OCI-LY7 (cell line): ENCODE measurements at regions not wholly inside any gene's neighbourhood (a gene's known extent, or its start where the extent isn't known, plus 50 kb on each side); places are given as distances from the start of the nearest gene placed in this dataset.

Experiments used
- BruUV-seq: library from RNA; stranded (reverse); fragments of 400-500 nt; replicated peaks from 2 replicates; lab custom pipeline; 2021; lab: Mats Ljungman, UMichigan
- CTCF ChIA-PET: fragments of 300-600 bp; sonication (Branson Sonifier 250); formaldehyde crosslinking; loops from one replicate; lab custom pipeline; 2022; ENCODE audit warnings: antibody characterized with exemption; ENCODE audit not compliant: unreplicated experiment; lab: Charles Lee
- POLR2A ChIA-PET: fragments of 300-600 bp; sonication (Branson Sonifier 250); formaldehyde crosslinking; loops from one replicate; lab custom pipeline; 2022; ENCODE audit warnings: antibody characterized with exemption; lab: Charles Lee
- DNase-seq: peaks from one replicate; pipeline ENCODE4 v3.0.0-alpha.2; 2015; ENCODE audit warnings: low spot score
- H2AFZ ChIP-seq: fragments of 200-600 bp; sonication (generic), shearing (Covaris generic); 2 replicates; pipeline ENCODE4 v1.6.1; 2014; ENCODE audit warnings: mild to moderate bottlenecking, antibody characterized with exemption, low read length, moderate library complexity
- H3K27ac ChIP-seq: fragments of 200-600 bp; sonication (generic); 2 replicates; pipeline ENCODE4 v1.5.1; 2014; ENCODE audit warnings: mixed run types, low read depth, mild to moderate bottlenecking, moderate library complexity, low read length, inconsistent platforms; ENCODE audit not compliant: poor library complexity, severe bottlenecking
- H3K36me3 ChIP-seq: fragments of 200-600 bp; sonication (generic); 2 replicates; pipeline ENCODE4 v1.6.1; 2014; ENCODE audit warnings: mild to moderate bottlenecking, antibody characterized with exemption, low read length, moderate library complexity, mixed read lengths; ENCODE audit not compliant: insufficient read depth
- H3K4me1 ChIP-seq: fragments of 200-600 bp; sonication (generic); 2 replicates; pipeline ENCODE4 v1.5.1; 2014; ENCODE audit warnings: mild to moderate bottlenecking, low read length; ENCODE audit not compliant: insufficient read depth, poor library complexity, severe bottlenecking
- H3K4me2 ChIP-seq: fragments of 200-600 bp; sonication (generic); 2 replicates; pipeline ENCODE4 v1.6.1; 2014; ENCODE audit warnings: mild to moderate bottlenecking, low read length
- H3K4me3 ChIP-seq: fragments of 200-600 bp; sonication (generic); 2 replicates; pipeline ENCODE4 v1.5.1; 2014; ENCODE audit warnings: mild to moderate bottlenecking, low read depth, low read length; ENCODE audit not compliant: poor library complexity, severe bottlenecking
- H3K79me2 ChIP-seq: fragments of 200-600 bp; sonication (generic); 2 replicates; pipeline ENCODE4 v1.6.1; 2016; ENCODE audit warnings: low read depth, mild to moderate bottlenecking, low read length, moderate library complexity, mixed read lengths; ENCODE audit not compliant: insufficient read depth
- H3K9me2 ChIP-seq: fragments of 200-600 bp; sonication (generic); 2 replicates; pipeline ENCODE4 v1.6.1; 2016; ENCODE audit warnings: mild to moderate bottlenecking, low read length, mixed read lengths; ENCODE audit not compliant: insufficient read depth
- H3K9me3 ChIP-seq: fragments of 200-600 bp; sonication (generic); 2 replicates; pipeline ENCODE4 v1.6.1; 2014; ENCODE audit warnings: mild to moderate bottlenecking, mixed run types, low read length, mixed read lengths
- H4K20me1 ChIP-seq: fragments of 200-600 bp; sonication (generic); 2 replicates; pipeline ENCODE4 v1.6.1; 2014; ENCODE audit warnings: mild to moderate bottlenecking, antibody characterized with exemption, low read length, moderate library complexity, mixed read lengths; ENCODE audit not compliant: insufficient read depth
- EZH2phosphoT487 ChIP-seq: fragments of 200-600 bp; sonication (generic); IDR thresholded peaks from 2 replicates; pipeline ENCODE4 v1.6.1; 2018; ENCODE audit warnings: low read depth, borderline replicate concordance, mild to moderate bottlenecking, mixed run types, antibody characterized with exemption, low read length, moderate library complexity, mixed read lengths
- intact Hi-C: fragments of 100-400 bp; cut with micrococcal nuclease; formaldehyde crosslinking; loops from one replicate; pipeline ENCODE4 v1.10.0; 2022; ENCODE audit not compliant: unreplicated experiment
- TF ChIP-seq, protein P1 (sequence below): fragments of 200-600 bp; sonication (generic); conservative IDR thresholded peaks from 2 replicates; pipeline ENCODE4 v1.5.1; 2014; ENCODE audit warnings: mild to moderate bottlenecking, antibody characterized with exemption, low read length, moderate library complexity, mixed read lengths

DNA sequence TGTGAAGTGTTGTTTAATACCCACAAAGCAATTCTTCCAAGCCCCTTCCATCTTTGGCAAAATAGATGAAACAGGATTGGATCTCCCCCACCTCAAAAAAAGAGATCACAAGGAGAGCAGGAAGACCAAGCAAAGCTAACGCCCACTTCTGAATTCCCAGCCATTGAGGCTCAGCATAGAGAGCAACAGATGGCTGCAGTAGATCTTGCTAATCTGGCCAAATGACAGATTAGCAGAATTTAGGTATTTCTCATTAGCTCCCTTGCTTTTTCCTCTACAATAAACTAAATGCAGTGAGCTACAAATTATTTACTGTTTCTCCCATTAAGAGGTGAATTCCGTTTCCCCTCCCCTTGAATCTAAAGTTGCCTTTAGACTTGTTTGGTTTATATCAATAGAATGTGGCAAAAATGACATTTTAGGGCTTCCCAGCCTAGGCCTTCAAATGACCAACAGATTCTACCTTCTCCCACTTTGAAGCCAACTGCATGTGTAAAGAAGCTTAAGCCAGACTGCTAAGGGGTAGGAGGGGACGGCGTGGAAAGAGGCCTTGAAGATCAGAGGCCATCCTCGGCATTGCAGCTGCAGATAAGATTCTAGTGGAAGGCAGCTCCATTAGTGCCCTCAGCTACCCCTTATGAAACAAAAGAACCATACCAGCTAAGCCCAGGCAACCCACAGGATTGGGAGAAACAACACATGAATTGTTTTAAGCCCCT is 56.8 kb upstream of the CPEB4 start:
- H3K4me3 ChIP-seq: no peak overlapping the region
- peak overlapping the region; percentile 75 for H3K27ac ChIP-seq
- POLR2A ChIA-PET: interaction anchor here (0.6 to 5.7 kb wide), 14 partner anchors 10 to 100 kb away, joined by 3 to 46 read pairs (median 4); partner anchors contain the start of gene CPEB4
- peak; percentile 50 for DNase-seq
- TF ChIP-seq, protein P1, sequence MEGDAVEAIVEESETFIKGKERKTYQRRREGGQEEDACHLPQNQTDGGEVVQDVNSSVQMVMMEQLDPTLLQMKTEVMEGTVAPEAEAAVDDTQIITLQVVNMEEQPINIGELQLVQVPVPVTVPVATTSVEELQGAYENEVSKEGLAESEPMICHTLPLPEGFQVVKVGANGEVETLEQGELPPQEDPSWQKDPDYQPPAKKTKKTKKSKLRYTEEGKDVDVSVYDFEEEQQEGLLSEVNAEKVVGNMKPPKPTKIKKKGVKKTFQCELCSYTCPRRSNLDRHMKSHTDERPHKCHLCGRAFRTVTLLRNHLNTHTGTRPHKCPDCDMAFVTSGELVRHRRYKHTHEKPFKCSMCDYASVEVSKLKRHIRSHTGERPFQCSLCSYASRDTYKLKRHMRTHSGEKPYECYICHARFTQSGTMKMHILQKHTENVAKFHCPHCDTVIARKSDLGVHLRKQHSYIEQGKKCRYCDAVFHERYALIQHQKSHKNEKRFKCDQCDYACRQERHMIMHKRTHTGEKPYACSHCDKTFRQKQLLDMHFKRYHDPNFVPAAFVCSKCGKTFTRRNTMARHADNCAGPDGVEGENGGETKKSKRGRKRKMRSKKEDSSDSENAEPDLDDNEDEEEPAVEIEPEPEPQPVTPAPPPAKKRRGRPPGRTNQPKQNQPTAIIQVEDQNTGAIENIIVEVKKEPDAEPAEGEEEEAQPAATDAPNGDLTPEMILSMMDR: 0 out of 2 replicates have a peak, but pooled peaks have one; percentile 32
- no peak for TF ChIP-seq EZH2phosphoT487
- peaks cover 14% of the 10 kb centered on the region; the same call in 1 of the 2 replicates for H3K9me3 ChIP-seq
- H4K20me1 ChIP-seq: no peaks in the 10 kb centered on the region
- H3K4me2 ChIP-seq: peak overlapping the region; percentile 66
- H3K9me2 ChIP-seq: no peaks in the 10 kb centered on the region
- CTCF ChIA-PET: interaction anchor here (1.2 kb wide), 1 partner anchor 86 kb away, joined by 3 read pairs; no protein-coding TSS in a partner anchor
- no peaks in the 10 kb centered on the region for H3K79me2 ChIP-seq
- BruUV-seq: no TSS peak
- intact Hi-C loops: no loop called here
- peaks cover 80% of the 10 kb centered on the region for H3K4me1 ChIP-seq
- peak overlapping the region; percentile 75; the same call in 1 of the 2 replicates for H2AFZ ChIP-seq
- peaks cover 13% of the 10 kb centered on the region; the same call in 1 of the 2 replicates for H3K36me3 ChIP-seq

DNA sequence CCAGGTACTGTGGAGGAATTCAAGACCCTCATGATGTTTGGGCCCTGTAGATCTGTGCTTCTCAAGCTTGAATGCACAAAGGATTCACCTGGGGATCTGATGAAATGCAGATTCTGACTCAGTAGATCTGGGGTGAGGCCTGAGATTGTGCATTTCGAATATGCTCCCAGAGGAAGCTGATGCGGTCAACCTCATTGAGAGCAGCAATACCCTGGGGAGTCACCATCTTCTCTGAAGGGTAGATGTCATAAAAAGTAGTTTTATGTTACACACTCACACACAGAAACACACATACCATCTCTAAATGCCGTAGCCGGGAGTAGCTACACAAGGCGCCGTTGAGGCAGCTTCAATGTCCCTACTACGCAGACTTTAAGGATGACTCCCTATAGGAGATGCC is 55.8 kb upstream of the CPEB4 start:
- CTCF ChIA-PET: interaction anchor here (0.5 kb wide), 1 partner anchor 28 kb away, joined by 3 read pairs; no protein-coding TSS in a partner anchor
- H3K9me2 ChIP-seq: no peaks in the 10 kb centered on the region
- TF ChIP-seq, protein P1: no peak
- no peak for TF ChIP-seq EZH2phosphoT487
- no peaks in the 10 kb centered on the region for H3K79me2 ChIP-seq
- DNase-seq: peak; percentile 68
- H3K4me3 ChIP-seq: no peak overlapping the region
- peaks cover 13% of the 10 kb centered on the region; the same call in 1 of the 2 replicates for H3K36me3 ChIP-seq
- H3K9me3 ChIP-seq: peaks cover 14% of the 10 kb centered on the region; the same call in 1 of the 2 replicates
- no TSS peak for BruUV-seq
- H2AFZ ChIP-seq: peak overlapping the region; percentile 75; the same call in 1 of the 2 replicates
- H4K20me1 ChIP-seq: no peaks in the 10 kb centered on the region
- intact Hi-C loops: no loop called here
- peaks cover 70% of the 10 kb centered on the region for H3K4me1 ChIP-seq
- no peak overlapping the region for H3K27ac ChIP-seq
- POLR2A ChIA-PET: interaction anchor here (0.5 to 5.7 kb wide), 9 partner anchors 9 to 71 kb away, joined by 3 to 46 read pairs (median 5); no protein-coding TSS in a partner anchor
- peak overlapping the region; percentile 66 for H3K4me2 ChIP-seq
